ENCODE measurements at regions not wholly inside any gene's neighbourhood (a gene's known extent, or its start where the extent isn't known, plus 50 kb on each side); places are given as distances from the start of the nearest gene placed in this dataset.

DNA sequence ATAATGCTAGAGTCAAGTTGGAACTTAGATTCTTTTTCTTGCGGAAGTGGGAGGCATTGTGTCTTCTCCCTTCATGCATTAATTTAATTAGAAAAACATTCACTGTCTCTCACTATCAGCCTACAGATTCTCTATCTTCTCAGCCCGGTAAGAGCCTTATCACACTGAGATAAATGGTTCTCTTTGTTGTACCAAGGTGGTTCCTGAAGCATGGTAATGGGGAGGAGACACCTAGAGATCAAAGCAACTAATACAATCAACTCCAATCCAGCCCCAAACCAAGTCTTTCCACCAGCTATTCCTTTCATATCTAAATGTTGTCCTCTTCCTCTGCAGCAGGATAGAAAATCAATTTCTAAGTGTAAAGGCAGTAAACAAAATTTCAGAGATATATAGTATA is 210.8 kb downstream of the DAD1 start:
- Histone ChIP-seq H3K14ac (ENCODE audit: insufficient read length) (no peak overlapping the region), H2BK12ac (ENCODE audit: low read depth, low read length) (no peak overlapping the region), H3K27me3 (replicated peaks in 1 of 4; ENCODE audit: control insufficient read depth in 3 of 4, extremely low read depth in 1 of 4, insufficient read depth in 3 of 4, low read length in 3 of 4) (no peaks in the 10 kb centered on the region), H3K4ac (replicated peaks; ENCODE audit: insufficient read length, low read depth, low read length) (no peak overlapping the region), H3K23ac (ENCODE audit: insufficient read length) (no peak overlapping the region), H4K91ac (replicated peaks; ENCODE audit: insufficient read length, low read length) (no peak overlapping the region), H2AFZ (ENCODE audit: low read length) (0 out of 2 replicates have a peak overlapping the region, but pooled peaks have one; percentile 45), H2BK5ac (ENCODE audit: low read depth, low read length) (no peak overlapping the region), H2BK20ac (ENCODE audit: low read length) (no peak overlapping the region), H3K27ac (ENCODE audit: low read depth, low read length) (no peak overlapping the region), H4K8ac (ENCODE audit: extremely low read depth, insufficient read depth, low read length) (no peak overlapping the region), H3K56ac (replicated peaks; ENCODE audit: insufficient read length, low read depth, low read length) (no peak overlapping the region), H3K9me3 (ENCODE audit: insufficient read depth in 2 of 2, low read depth in 1 of 2, low read length in 1 of 2) (no peaks in the 10 kb centered on the region), H3K4me2 (ENCODE audit: insufficient read depth in 1 of 2, low read depth in 2 of 2, low read length in 2 of 2) (no peak overlapping the region), H2BK15ac (ENCODE audit: low read length) (no peak overlapping the region), H2BK120ac (replicated peaks; ENCODE audit: low read depth, low read length) (no peak overlapping the region), H3K4me1 (replicated peaks in 1 of 4; ENCODE audit: control insufficient read depth in 3 of 4, insufficient read depth in 4 of 4, low read length in 3 of 4) (no peaks in the 10 kb centered on the region), H4K5ac (ENCODE audit: insufficient read length, low read depth, low read length) (no peak overlapping the region), H3K23me2 (ENCODE audit: low read depth, low read length) (no peaks in the 10 kb centered on the region), H3K79me1 (ENCODE audit: low read depth, low read length) (no peaks in the 10 kb centered on the region), H4K20me1 (replicated peaks in 1 of 2; ENCODE audit: control insufficient read depth in 1 of 2, insufficient read depth in 2 of 2, low read length in 2 of 2) (no peaks in the 10 kb centered on the region), H3K4me3 (ENCODE audit: extremely low read depth in 1 of 4, insufficient read depth in 2 of 4, low read depth in 3 of 4, low read length in 4 of 4) (no peak overlapping the region), H2AK5ac (ENCODE audit: low read depth, low read length) (no peak overlapping the region), H3K18ac (ENCODE audit: extremely low read depth, low read length) (no peak overlapping the region), H3K79me2 (ENCODE audit: control insufficient read depth in 1 of 2, insufficient read depth in 2 of 2, low read length in 2 of 2) (no peaks in the 10 kb centered on the region), H3K36me3 (ENCODE audit: control insufficient read depth in 2 of 4, insufficient read depth in 4 of 4, low read length in 3 of 4) (no peaks in the 10 kb centered on the region), H3K9ac (replicated peaks in 1 of 4; ENCODE audit: extremely low read depth in 1 of 4, low read depth in 3 of 4, low read length in 3 of 4) (no peak overlapping the region)
- ChIA-PET POLR2A (ENCODE audit: partially characterized antibody) (no interaction called here), CTCF (ENCODE audit: partially characterized antibody) (interaction anchor here (1.0 to 1.4 kb wide), 4 partner anchors 16 to 152 kb away, joined by 3 to 8 read pairs (median 4); no protein-coding TSS in a partner anchor)
- FAIRE-seq: no peak
- DNase-seq (ENCODE audit: low read depth in 1 of 2, low spot score in 2 of 2): no peak
- WGBS, 2 experiments (ENCODE audit: extremely low coverage in 1 of 2, insufficient coverage in 1 of 2, insufficient read length in 1 of 2, insufficient replicate concordance in 2 of 2, low coverage in 1 of 2, low lambda C conversion rate in 2 of 2, missing lambda C conversion rate in 1 of 2): 81% methylated on average over 2 of the region's 2 CpGs; no CpG with 5 or more reads in 1 of the 2 experiments
- no peak for TF ChIP-seq CREB1 (IDR thresholded peaks at IDR 0.05)
- TF ChIP-seq BACH1 (IDR thresholded peaks at IDR 0.05; ENCODE audit: low read length): no peak
